Cerebellar cortex (tissue), 1 donor: ENCODE measurements at regions not wholly inside any gene's neighbourhood (a gene's known extent, or its start where the extent isn't known, plus 50 kb on each side); places are given as distances from the start of the nearest gene placed in this dataset.
"Not testable (repeated sequence)": the region's sequence is repeated elsewhere in the genome, so short reads cannot be mapped to it uniquely, and the experiment has no call there.

Source experiments
- DNase-seq: peaks from one replicate; pipeline ENCODE4 v3.0.0-alpha.2; 2015; ENCODE audit warnings: low spot score

DNA sequence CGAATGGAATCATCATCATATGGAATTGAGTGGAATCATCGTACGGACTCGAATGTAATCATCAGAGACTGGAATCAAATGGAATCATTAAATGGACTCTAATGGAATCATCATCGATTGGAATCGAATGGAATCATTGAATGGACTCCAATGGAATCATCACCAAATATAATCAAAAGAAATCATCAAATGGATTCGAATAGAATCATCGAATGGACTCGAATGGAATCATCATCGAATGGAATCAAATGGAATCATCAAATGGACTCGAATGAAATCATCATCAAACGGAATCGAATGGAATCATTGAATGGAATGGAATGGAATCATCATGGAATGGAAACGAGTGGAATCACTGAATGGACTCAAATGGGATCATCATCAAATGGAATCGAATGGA is 233.5 kb downstream of the SHCBP1 start:
- DNase-seq = not testable (repeated sequence)

- peak; percentile 9 for DNase-seq
Observed at GRCh38 chr16:46386805-46387620, 234.2 kb downstream of the SHCBP1 start.

- DNase-seq = peak; percentile 67
Observed at GRCh38 chr16:46386110-46386771, 234.9 kb downstream of the SHCBP1 start.

- DNase-seq = peak; percentile 44
Observed at GRCh38 chr16:46384285-46385061, 236.7 kb downstream of the SHCBP1 start.

- peak; percentile 6 for DNase-seq
Observed at GRCh38 chr16:46383581-46383980, 237.6 kb downstream of the SHCBP1 start.

GRCh38 chr16:46382791-46383541 is 238.2 kb downstream of the SHCBP1 start:
- DNase-seq = peak; percentile 33

GRCh38 chr16:46382079-46382478 is 239.1 kb downstream of the SHCBP1 start:
- not testable (repeated sequence) for DNase-seq

GRCh38 chr16:46381344-46381743 is 239.8 kb downstream of the SHCBP1 start:
- peak; percentile 1 for DNase-seq
